Dedifferentiated amniotic fluid mesenchymal stem cell (primary cell): ENCODE measurements at regions not wholly inside any gene's neighbourhood (a gene's known extent, or its start where the extent isn't known, plus 50 kb on each side); places are given as distances from the start of the nearest gene placed in this dataset.

ENCODE experiments used
- DNase-seq: peaks from one replicate; pipeline ENCODE4 v3.0.0-alpha.2; 2016; ENCODE audit errors: extremely low spot score

GRCh38 chr5:74916831-74917710, 50.9 kb upstream of the FAM169A start:
- DNase-seq = no peak
